ENCODE measurements at regions not wholly inside any gene's neighbourhood (a gene's known extent, or its start where the extent isn't known, plus 50 kb on each side); places are given as distances from the start of the nearest gene placed in this dataset.

DNA sequence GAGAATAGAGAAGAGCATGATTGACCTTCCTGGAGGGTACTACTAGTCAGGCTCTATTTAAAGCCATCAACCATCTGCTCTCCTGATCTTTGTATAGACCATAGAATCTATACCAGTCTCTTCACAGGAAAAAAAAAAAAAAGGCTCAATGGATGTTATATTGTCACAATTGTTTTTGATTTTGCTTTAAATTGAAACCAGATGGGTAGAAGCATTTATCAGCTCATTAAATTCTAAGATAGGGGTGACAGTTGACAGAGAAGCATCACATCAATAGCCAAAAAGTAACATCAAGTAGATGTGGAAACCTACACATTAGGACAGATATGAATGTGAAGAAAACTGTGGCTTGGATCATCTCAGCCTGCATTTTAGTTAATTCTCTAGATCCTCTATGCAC lies 558.9 kb upstream of the MBL2 start:
- TF ChIP-seq, protein P1, sequence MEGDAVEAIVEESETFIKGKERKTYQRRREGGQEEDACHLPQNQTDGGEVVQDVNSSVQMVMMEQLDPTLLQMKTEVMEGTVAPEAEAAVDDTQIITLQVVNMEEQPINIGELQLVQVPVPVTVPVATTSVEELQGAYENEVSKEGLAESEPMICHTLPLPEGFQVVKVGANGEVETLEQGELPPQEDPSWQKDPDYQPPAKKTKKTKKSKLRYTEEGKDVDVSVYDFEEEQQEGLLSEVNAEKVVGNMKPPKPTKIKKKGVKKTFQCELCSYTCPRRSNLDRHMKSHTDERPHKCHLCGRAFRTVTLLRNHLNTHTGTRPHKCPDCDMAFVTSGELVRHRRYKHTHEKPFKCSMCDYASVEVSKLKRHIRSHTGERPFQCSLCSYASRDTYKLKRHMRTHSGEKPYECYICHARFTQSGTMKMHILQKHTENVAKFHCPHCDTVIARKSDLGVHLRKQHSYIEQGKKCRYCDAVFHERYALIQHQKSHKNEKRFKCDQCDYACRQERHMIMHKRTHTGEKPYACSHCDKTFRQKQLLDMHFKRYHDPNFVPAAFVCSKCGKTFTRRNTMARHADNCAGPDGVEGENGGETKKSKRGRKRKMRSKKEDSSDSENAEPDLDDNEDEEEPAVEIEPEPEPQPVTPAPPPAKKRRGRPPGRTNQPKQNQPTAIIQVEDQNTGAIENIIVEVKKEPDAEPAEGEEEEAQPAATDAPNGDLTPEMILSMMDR (IDR thresholded peaks at IDR 0.05), result no peak
- TF ChIP-seq GATA3 (IDR thresholded peaks at IDR 0.05; ENCODE audit: borderline replicate concordance), result no peak
- TF ChIP-seq, protein P2, sequence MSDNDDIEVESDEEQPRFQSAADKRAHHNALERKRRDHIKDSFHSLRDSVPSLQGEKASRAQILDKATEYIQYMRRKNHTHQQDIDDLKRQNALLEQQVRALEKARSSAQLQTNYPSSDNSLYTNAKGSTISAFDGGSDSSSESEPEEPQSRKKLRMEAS (IDR thresholded peaks at IDR 0.05), result no peak
- no peak for TF ChIP-seq SMC3 (IDR thresholded peaks at IDR 0.05)
- no peak for TF ChIP-seq HDAC2 (IDR thresholded peaks at IDR 0.05)
- TF ChIP-seq, protein P3, sequence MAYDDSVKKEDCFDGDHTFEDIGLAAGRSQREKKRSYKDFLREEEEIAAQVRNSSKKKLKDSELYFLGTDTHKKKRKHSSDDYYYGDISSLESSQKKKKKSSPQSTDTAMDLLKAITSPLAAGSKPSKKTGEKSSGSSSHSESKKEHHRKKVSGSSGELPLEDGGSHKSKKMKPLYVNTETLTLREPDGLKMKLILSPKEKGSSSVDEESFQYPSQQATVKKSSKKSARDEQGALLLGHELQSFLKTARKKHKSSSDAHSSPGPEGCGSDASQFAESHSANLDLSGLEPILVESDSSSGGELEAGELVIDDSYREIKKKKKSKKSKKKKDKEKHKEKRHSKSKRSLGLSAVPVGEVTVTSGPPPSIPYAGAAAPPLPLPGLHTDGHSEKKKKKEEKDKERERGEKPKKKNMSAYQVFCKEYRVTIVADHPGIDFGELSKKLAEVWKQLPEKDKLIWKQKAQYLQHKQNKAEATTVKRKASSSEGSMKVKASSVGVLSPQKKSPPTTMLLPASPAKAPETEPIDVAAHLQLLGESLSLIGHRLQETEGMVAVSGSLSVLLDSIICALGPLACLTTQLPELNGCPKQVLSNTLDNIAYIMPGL (CRISPR knock-in tag; IDR thresholded peaks at IDR 0.05; ENCODE audit: borderline replicate concordance), result no peak
- TF ChIP-seq, protein P4, sequence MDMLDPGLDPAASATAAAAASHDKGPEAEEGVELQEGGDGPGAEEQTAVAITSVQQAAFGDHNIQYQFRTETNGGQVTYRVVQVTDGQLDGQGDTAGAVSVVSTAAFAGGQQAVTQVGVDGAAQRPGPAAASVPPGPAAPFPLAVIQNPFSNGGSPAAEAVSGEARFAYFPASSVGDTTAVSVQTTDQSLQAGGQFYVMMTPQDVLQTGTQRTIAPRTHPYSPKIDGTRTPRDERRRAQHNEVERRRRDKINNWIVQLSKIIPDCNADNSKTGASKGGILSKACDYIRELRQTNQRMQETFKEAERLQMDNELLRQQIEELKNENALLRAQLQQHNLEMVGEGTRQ (IDR thresholded peaks at IDR 0.05), result no peak
- no peak for TF ChIP-seq RAD21 (conservative IDR thresholded peaks at IDR 0.05 in 1 of 2, IDR thresholded peaks at IDR 0.05 in 1 of 2)
- no peak for TF ChIP-seq ZSCAN20 (CRISPR knock-in tag; IDR thresholded peaks at IDR 0.05)
- TF ChIP-seq POLR2A (IDR thresholded peaks at IDR 0.05; ENCODE audit: low read length), result no peak

All from A549 (cell line).